ENCODE measurements at regions not wholly inside any gene's neighbourhood (a gene's known extent, or its start where the extent isn't known, plus 50 kb on each side); places are given as distances from the start of the nearest gene placed in this dataset.

- TF ChIP-seq POLR2A (IDR thresholded peaks at IDR 0.05), result no peak
- TF ChIP-seq CTCF (IDR thresholded peaks at IDR 0.05 in 4 of 5, conservative IDR thresholded peaks at IDR 0.05 in 1 of 5), result no peak
Measured at GRCh38 chr5:136703036-136703435, 337.7 kb upstream of the TRPC7 start.
